Esophagus muscularis mucosa (tissue), 4 donors: ENCODE measurements at regions not wholly inside any gene's neighbourhood (a gene's known extent, or its start where the extent isn't known, plus 50 kb on each side); places are given as distances from the start of the nearest gene placed in this dataset.

Experiments used
- DNase-seq: peaks from one replicate; pipeline ENCODE4 v3.0.0-alpha.2; 2017; ENCODE audit errors: extremely low spot score
- H3K27ac ChIP-seq, 4 donors: fragments of 200-600 bp; sonication (generic); replicated peaks in 1 of 4; 1 replicate in 3 of 4; 2 replicates in 1 of 4; pipeline ENCODE4 v1.5.1; 2016 to 2019; ENCODE audit warnings: mild to moderate bottlenecking in 1 of 4
- H3K27me3 ChIP-seq, 4 donors: fragments of 200-600 bp; sonication (generic); one replicate each; pipeline versions ENCODE4 v1.5.1 to v1.6.0; 2016 to 2019
- H3K36me3 ChIP-seq, 4 donors: fragments of 200-600 bp; sonication (generic); one replicate each; pipeline ENCODE4 v1.5.1; 2016 to 2019
- H3K4me1 ChIP-seq, 4 donors: fragments of 200-600 bp; sonication (generic); one replicate each; pipeline ENCODE4 v1.5.1; 2016 to 2019
- H3K4me3 ChIP-seq, 4 donors: fragments of 200-600 bp; sonication (generic); 1 replicate in 2 of 4; 2 replicates in 2 of 4; pipeline ENCODE4 v1.5.1; 2016 to 2019; ENCODE audit warnings: mild to moderate bottlenecking in 4 of 4, moderate library complexity in 1 of 4
- H3K9me3 ChIP-seq, 4 donors: fragments of 200-600 bp; sonication (generic); 1 replicate in 3 of 4; 2 replicates in 1 of 4; pipeline ENCODE4 v1.5.1; 2016 to 2019
- EP300 ChIP-seq: sonication (generic); formaldehyde crosslinking; IDR thresholded peaks from one replicate; pipeline ENCODE4 v1.6.1; 2017; ENCODE audit warnings: antibody characterized with exemption
- POLR2A ChIP-seq: fragments of 450-650 bp; IDR thresholded peaks from one replicate; pipeline ENCODE4 v1.6.1; 2017; ENCODE audit warnings: antibody characterized with exemption, moderate library complexity, mild to moderate bottlenecking, low read depth
- POLR2AphosphoS5 ChIP-seq, 2 donors: sonication (generic); formaldehyde crosslinking; IDR thresholded peaks; one replicate each; pipeline ENCODE4 v1.6.1; 2017; ENCODE audit warnings: antibody characterized with exemption in 2 of 2
- WGBS: methylation state at CpG from one replicate; pipeline ENCODE4 v1.1.5; 2018; 5-methylcytosine and 5-hydroxymethylcytosine counted together
- intact Hi-C: fragments of 100-400 bp; cut with DNase I; formaldehyde crosslinking; loops from one replicate; pipeline ENCODE4 v1.15.1; 2023
- TF ChIP-seq, protein P1 (sequence below), 3 experiments: fragments of 200-600 bp in 2 of 3; fragments of 450-650 bp in 1 of 3; sonication (generic) in 2 of 3; IDR thresholded peaks; one replicate each; pipeline ENCODE4 v1.5.1; 2017 to 2019; ENCODE audit warnings: antibody characterized with exemption in 3 of 3, mild to moderate bottlenecking in 2 of 3, moderate library complexity in 1 of 3

- Histone ChIP-seq H3K27me3 (no peaks in the 10 kb centered on the region), H3K27ac (no peak overlapping the region), H3K4me1 (no peaks in the 10 kb centered on the region), H3K36me3 (no peaks in the 10 kb centered on the region), H3K9me3 (no peaks in the 10 kb centered on the region), H3K4me3 (no peak overlapping the region)
- WGBS: 80% methylated on average over 2 of the region's 2 CpGs
- intact Hi-C loops: no loop called here
- TF ChIP-seq, protein P1, sequence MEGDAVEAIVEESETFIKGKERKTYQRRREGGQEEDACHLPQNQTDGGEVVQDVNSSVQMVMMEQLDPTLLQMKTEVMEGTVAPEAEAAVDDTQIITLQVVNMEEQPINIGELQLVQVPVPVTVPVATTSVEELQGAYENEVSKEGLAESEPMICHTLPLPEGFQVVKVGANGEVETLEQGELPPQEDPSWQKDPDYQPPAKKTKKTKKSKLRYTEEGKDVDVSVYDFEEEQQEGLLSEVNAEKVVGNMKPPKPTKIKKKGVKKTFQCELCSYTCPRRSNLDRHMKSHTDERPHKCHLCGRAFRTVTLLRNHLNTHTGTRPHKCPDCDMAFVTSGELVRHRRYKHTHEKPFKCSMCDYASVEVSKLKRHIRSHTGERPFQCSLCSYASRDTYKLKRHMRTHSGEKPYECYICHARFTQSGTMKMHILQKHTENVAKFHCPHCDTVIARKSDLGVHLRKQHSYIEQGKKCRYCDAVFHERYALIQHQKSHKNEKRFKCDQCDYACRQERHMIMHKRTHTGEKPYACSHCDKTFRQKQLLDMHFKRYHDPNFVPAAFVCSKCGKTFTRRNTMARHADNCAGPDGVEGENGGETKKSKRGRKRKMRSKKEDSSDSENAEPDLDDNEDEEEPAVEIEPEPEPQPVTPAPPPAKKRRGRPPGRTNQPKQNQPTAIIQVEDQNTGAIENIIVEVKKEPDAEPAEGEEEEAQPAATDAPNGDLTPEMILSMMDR (IDR thresholded peaks at IDR 0.05): no peak
- TF ChIP-seq POLR2AphosphoS5 (IDR thresholded peaks at IDR 0.05): no peak
- no peak for TF ChIP-seq EP300
- no peak for TF ChIP-seq POLR2A
- DNase-seq: no peak
Measured at GRCh38 chr5:120088412-120088811, 375.7 kb upstream of the PRR16 start.

DNA sequence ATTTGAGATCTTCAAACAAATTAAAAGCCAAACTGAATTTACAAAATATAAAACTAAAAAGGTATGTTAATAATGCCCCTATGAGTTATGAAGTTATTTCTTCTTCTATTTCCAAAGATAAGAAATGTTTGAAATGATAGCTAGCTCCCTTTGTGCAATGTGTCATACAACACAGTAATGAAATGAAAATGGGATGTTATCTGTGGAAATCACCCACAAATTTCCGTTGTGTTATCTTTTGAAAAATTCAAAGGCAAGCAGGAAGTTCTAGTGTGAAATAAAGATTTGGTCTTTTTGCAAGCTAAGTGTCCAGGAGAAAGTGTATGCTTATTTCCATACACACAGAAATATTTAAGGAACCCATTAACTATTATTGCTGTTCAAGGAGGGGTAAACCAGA lies 375.3 kb upstream of the PRR16 start:
- DNase-seq: no peak
- TF ChIP-seq POLR2A (no peak), POLR2AphosphoS5 (IDR thresholded peaks at IDR 0.05) (no peak), EP300 (no peak)
- TF ChIP-seq, protein P1 (IDR thresholded peaks at IDR 0.05): no peak
- intact Hi-C loops: no loop called here
- H3K9me3 ChIP-seq: no peaks in the 10 kb centered on the region
- no peaks in the 10 kb centered on the region for H3K27me3 ChIP-seq
- H3K4me1 ChIP-seq: no peaks in the 10 kb centered on the region
- no peak overlapping the region for H3K27ac ChIP-seq
- WGBS: 76% methylated on average over 1 of the region's 1 CpG
- H3K4me3 ChIP-seq: no peak overlapping the region
- no peaks in the 10 kb centered on the region for H3K36me3 ChIP-seq

GRCh38 chr5:120091376-120091948 lies 372.6 kb upstream of the PRR16 start:
- intact Hi-C loops: no loop called here
- 59% methylated on average over 3 of the region's 3 CpGs for WGBS
- Histone ChIP-seq H3K4me1 (peaks cover 0 to 3% (median 0%) of the 10 kb centered on the region in 4 donors), H3K9me3 (no peaks in the 10 kb centered on the region), H3K27me3 (no peaks in the 10 kb centered on the region), H3K36me3 (no peaks in the 10 kb centered on the region), H3K4me3 (no peak overlapping the region), H3K27ac (no peak overlapping the region)
- no peak for DNase-seq
- TF ChIP-seq POLR2A (no peak), POLR2AphosphoS5 (IDR thresholded peaks at IDR 0.05) (no peak), EP300 (no peak)
- TF ChIP-seq, protein P1 (IDR thresholded peaks at IDR 0.05): no peak

DNA sequence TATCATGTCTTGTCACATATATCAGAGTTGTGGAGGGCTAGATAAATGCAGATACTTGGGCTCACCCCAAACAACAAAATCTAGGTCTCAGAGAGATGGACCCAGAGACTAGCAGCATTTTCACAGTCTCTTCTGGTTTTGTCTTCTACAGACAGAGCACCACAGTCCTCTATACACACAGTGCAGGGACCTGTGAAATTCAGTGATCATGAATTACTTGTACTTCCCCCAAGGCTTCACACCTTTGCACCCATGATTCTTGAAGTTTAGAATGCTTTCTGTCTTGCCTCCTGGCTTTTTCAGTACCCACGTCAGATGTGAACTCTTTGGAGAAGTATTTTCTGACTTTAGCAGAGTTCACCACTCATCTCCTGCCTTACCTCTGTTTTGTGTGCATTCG lies 371.5 kb upstream of the PRR16 start:
- Histone ChIP-seq H3K36me3 (no peaks in the 10 kb centered on the region), H3K27me3 (no peaks in the 10 kb centered on the region), H3K27ac (no peak overlapping the region), H3K4me3 (no peak overlapping the region), H3K4me1 (peaks cover 0 to 3% (median 0%) of the 10 kb centered on the region in 4 donors), H3K9me3 (no peaks in the 10 kb centered on the region)
- TF ChIP-seq POLR2AphosphoS5 (IDR thresholded peaks at IDR 0.05): no peak
- TF ChIP-seq, protein P1 (IDR thresholded peaks at IDR 0.05): no peak
- TF ChIP-seq POLR2A: no peak
- TF ChIP-seq EP300: no peak
- WGBS: 85% methylated on average over 2 of the region's 2 CpGs
- no peak for DNase-seq
- intact Hi-C loops: no loop called here

GRCh38 chr5:120093178-120093577 lies 370.9 kb upstream of the PRR16 start:
- Histone ChIP-seq H3K27me3 (no peaks in the 10 kb centered on the region), H3K9me3 (no peaks in the 10 kb centered on the region), H3K4me3 (no peak overlapping the region), H3K4me1 (peaks cover 0 to 3% (median 0%) of the 10 kb centered on the region in 4 donors), H3K27ac (no peak overlapping the region), H3K36me3 (no peaks in the 10 kb centered on the region)
- 85% methylated on average over 7 of the region's 7 CpGs for WGBS
- no peak for TF ChIP-seq POLR2A
- TF ChIP-seq EP300: no peak
- TF ChIP-seq, protein P1 (IDR thresholded peaks at IDR 0.05): no peak
- TF ChIP-seq POLR2AphosphoS5 (IDR thresholded peaks at IDR 0.05): no peak
- intact Hi-C loops: no loop called here
- DNase-seq: no peak
